GM12874 (cell line): ENCODE measurements at regions not wholly inside any gene's neighbourhood (a gene's known extent, or its start where the extent isn't known, plus 50 kb on each side); places are given as distances from the start of the nearest gene placed in this dataset.

Experiments
- TF ChIP-seq, protein P1 (sequence below): IDR thresholded peaks from 2 replicates; pipeline ENCODE4 v1.5.1; 2011; ENCODE audit warnings: low read depth, mild to moderate bottlenecking, control low read depth, low read length, moderate library complexity; ENCODE audit not compliant: insufficient read depth

DNA sequence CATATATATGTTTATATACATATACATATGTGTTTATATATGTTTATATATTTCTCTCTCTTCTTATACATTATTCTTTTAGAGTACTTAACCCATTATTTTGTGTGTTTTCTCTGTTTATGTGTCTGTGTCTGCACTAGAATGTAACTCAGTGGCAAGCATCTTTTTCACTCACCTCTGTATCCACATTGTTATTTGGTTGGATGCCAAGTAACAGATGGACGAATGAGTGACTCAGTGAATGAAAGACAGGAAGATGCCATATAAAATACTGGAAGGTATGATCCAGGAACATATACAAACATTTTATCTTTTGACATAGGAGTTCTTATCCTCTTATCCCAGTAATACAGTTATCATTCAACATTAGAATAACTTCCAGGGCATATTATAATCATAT lies 684.8 kb downstream of the RNF144A start:
- TF ChIP-seq, protein P1, sequence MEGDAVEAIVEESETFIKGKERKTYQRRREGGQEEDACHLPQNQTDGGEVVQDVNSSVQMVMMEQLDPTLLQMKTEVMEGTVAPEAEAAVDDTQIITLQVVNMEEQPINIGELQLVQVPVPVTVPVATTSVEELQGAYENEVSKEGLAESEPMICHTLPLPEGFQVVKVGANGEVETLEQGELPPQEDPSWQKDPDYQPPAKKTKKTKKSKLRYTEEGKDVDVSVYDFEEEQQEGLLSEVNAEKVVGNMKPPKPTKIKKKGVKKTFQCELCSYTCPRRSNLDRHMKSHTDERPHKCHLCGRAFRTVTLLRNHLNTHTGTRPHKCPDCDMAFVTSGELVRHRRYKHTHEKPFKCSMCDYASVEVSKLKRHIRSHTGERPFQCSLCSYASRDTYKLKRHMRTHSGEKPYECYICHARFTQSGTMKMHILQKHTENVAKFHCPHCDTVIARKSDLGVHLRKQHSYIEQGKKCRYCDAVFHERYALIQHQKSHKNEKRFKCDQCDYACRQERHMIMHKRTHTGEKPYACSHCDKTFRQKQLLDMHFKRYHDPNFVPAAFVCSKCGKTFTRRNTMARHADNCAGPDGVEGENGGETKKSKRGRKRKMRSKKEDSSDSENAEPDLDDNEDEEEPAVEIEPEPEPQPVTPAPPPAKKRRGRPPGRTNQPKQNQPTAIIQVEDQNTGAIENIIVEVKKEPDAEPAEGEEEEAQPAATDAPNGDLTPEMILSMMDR = no peak

- TF ChIP-seq, protein P1 = no peak
Observed at GRCh38 chr2:7604456-7604855, 687.2 kb downstream of the RNF144A start.

- TF ChIP-seq, protein P1 = no peak
Observed at GRCh38 chr2:7607441-7608173, 690.4 kb downstream of the RNF144A start.

GRCh38 chr2:7609556-7609955 lies 692.3 kb downstream of the RNF144A start:
- TF ChIP-seq, protein P1 = no peak

DNA sequence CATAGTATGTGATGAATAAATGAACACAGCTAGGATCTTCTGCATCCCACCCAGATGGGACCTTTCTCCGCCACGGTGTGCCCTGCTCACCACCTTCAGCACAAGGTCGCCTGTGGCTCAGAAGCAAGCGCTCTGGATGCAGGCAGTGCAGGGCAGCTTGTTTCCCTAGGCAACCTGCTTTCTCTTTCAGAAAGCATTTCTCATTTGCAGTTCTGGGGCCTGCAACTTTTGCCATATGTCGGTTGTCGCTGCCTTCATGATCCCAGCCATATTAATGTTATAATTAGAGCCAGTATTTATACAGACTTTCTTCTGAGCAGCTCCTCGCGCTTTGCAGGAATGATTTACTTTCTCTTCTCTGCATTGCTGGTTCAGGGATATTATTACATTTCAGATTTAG lies 692.8 kb downstream of the RNF144A start:
- TF ChIP-seq, protein P1 = no peak

GRCh38 chr2:7611750-7612149 lies 694.5 kb downstream of the RNF144A start:
- TF ChIP-seq, protein P1 = no peak

- TF ChIP-seq, protein P1 = no peak
Observed at GRCh38 chr2:7612969-7613368, 695.8 kb downstream of the RNF144A start.
